G401 (cell line): ENCODE measurements at regions not wholly inside any gene's neighbourhood (a gene's known extent, or its start where the extent isn't known, plus 50 kb on each side); places are given as distances from the start of the nearest gene placed in this dataset.

Source experiments
- DNase-seq: peaks from one replicate; pipeline ENCODE4 v3.0.0-alpha.2; 2015; ENCODE audit warnings: low spot score
- in situ Hi-C: cut with HindIII; loops from 2 replicates; pipeline ENCODE4 v1.10.0; 2016; ENCODE audit warnings: low sequenced_read_pairs, mixed read lengths

- in situ Hi-C loops = no loop called here
- DNase-seq = no peak
Measured at GRCh38 chr9:2477755-2478154, 143.8 kb upstream of the VLDLR start.

GRCh38 chr9:2478421-2478820 is 143.2 kb upstream of the VLDLR start:
- in situ Hi-C loops = no loop called here
- DNase-seq = no peak

- no peak for DNase-seq
- in situ Hi-C loops = no loop called here
Measured at GRCh38 chr9:2479056-2479565, 142.5 kb upstream of the VLDLR start.

GRCh38 chr9:2480255-2480837 is 141.2 kb upstream of the VLDLR start:
- in situ Hi-C loops = no loop called here
- no peak for DNase-seq

- DNase-seq = no peak
- in situ Hi-C loops = no loop called here
Measured at GRCh38 chr9:2481216-2481615, 140.4 kb upstream of the VLDLR start.

GRCh38 chr9:2486988-2487387 is 134.6 kb upstream of the VLDLR start:
- in situ Hi-C loops = no loop called here
- no peak for DNase-seq

GRCh38 chr9:2489838-2490314 is 131.7 kb upstream of the VLDLR start:
- DNase-seq = no peak
- in situ Hi-C loops = no loop called here

GRCh38 chr9:2492161-2492560 is 129.4 kb upstream of the VLDLR start:
- in situ Hi-C loops = no loop called here
- no peak for DNase-seq

GRCh38 chr9:2493109-2493508 is 128.5 kb upstream of the VLDLR start:
- in situ Hi-C loops = no loop called here
- peak; percentile 77 for DNase-seq

GRCh38 chr9:2493529-2493928 is 128.1 kb upstream of the VLDLR start:
- no peak for DNase-seq
- in situ Hi-C loops = no loop called here

- no peak for DNase-seq
- in situ Hi-C loops = no loop called here
Measured at GRCh38 chr9:2494562-2494961, 127.0 kb upstream of the VLDLR start.

- in situ Hi-C loops = no loop called here
- no peak for DNase-seq
Measured at GRCh38 chr9:2495221-2496005, 126.2 kb upstream of the VLDLR start.

GRCh38 chr9:2496169-2496568 is 125.4 kb upstream of the VLDLR start:
- in situ Hi-C loops = no loop called here
- DNase-seq = no peak

- in situ Hi-C loops = no loop called here
- DNase-seq = no peak
Measured at GRCh38 chr9:2496934-2497333, 124.7 kb upstream of the VLDLR start.

GRCh38 chr9:2497666-2498400 is 123.8 kb upstream of the VLDLR start:
- no peak for DNase-seq
- in situ Hi-C loops = no loop called here

GRCh38 chr9:2502210-2502609 is 119.4 kb upstream of the VLDLR start:
- DNase-seq = no peak
- in situ Hi-C loops = no loop called here

GRCh38 chr9:2502760-2503159 is 118.8 kb upstream of the VLDLR start:
- DNase-seq = no peak
- in situ Hi-C loops = no loop called here

- in situ Hi-C loops = no loop called here
- DNase-seq = peak; percentile 78
Measured at GRCh38 chr9:2506321-2506720, 115.3 kb upstream of the VLDLR start.

- in situ Hi-C loops = no loop called here
Measured at GRCh38 chr9:2523591-2523990, 98.0 kb upstream of the VLDLR start.

GRCh38 chr9:2524601-2525000 is 97.0 kb upstream of the VLDLR start:
- in situ Hi-C loops = no loop called here
- DNase-seq = no peak

More at GRCh38 chr9:2523591-2523990, 98.0 kb upstream of the VLDLR start:
- DNase-seq = no peak
